ENCODE measurements at regions not wholly inside any gene's neighbourhood (a gene's known extent, or its start where the extent isn't known, plus 50 kb on each side); places are given as distances from the start of the nearest gene placed in this dataset.

GRCh38 chr11:116651737-116652237 is 121.0 kb downstream of the BUD13 start:
- TF ChIP-seq CTCF (IDR thresholded peaks at IDR 0.05) (no peak), POLR2A (IDR thresholded peaks at IDR 0.05) (no peak), POLR2AphosphoS5 (IDR thresholded peaks at IDR 0.05) (no peak), EP300 (IDR thresholded peaks at IDR 0.05) (no peak)

Data from gastroesophageal sphincter (tissue), 3 donors.